Endometrium (tissue), 2 donors: ENCODE measurements at regions not wholly inside any gene's neighbourhood (a gene's known extent, or its start where the extent isn't known, plus 50 kb on each side); places are given as distances from the start of the nearest gene placed in this dataset.

Source experiments
- FAIRE-seq: peaks from 2 replicates; lab custom pipeline; 2012; peaks lifted over from hg19 to GRCh38; lab: Jason Lieb, UNC
- donor health status: control.
- donor health status: control.

DNA sequence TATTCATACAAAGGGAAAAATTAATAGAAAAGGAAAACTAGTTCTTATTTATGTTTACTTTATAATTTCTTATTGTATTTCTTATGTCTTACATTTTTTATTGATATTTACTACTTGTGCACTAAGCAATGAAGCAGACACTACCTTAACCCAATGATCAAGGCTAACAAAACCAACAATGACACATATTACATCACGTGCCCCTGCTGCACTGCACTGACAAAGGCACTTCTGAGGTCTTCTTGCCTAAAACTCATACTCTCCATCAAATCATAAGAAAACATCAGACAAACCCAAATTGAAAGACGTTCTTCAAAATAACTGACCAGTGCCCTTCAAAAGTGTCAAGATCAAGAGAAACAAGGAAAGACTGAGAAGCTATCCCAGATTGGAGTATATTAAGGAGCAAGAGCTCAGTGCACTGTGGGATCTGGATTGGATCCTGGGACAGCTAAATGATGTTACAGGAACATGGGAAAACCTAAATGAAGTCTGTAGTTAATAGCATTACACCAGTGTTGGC is 230.9 kb downstream of the AUH start:
- no peak for FAIRE-seq

- no peak for FAIRE-seq
Observed at GRCh38 chr9:91131433-91131839, 230.3 kb downstream of the AUH start.

DNA sequence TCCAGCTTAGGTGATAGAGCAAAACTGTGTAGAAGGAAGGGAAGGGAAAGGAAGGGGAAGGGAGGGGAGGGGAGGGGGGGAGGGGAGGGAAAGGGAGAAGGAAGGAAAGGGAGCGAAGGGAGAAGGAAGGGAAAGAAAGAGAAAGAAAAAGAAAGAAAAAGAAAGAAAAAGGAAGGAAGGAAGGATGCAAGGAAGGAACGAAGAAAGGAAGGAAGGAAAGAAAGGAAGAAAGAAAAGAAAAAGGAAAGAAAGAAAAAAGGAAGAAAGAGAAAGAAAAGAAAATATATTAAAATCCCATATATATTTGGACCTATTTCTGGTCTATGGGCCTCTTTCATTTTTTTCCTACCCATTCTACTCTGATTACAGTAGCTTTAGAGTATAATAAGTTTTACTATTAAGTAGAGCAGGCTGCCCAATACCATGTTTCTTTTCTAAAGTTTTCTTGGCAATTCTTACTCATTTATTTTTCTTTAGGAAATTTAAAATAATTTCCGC is 229.1 kb downstream of the AUH start:
- no peak for FAIRE-seq

- no peak for FAIRE-seq
Observed at GRCh38 chr9:91134608-91135007, 227.1 kb downstream of the AUH start.

- no peak for FAIRE-seq
Observed at GRCh38 chr9:91137391-91137790, 224.3 kb downstream of the AUH start.

GRCh38 chr9:91138760-91139159 is 223.0 kb downstream of the AUH start:
- FAIRE-seq, result no peak

GRCh38 chr9:91141407-91141965 is 220.2 kb downstream of the AUH start:
- FAIRE-seq, result no peak

GRCh38 chr9:91143162-91143561 is 218.6 kb downstream of the AUH start:
- FAIRE-seq, result no peak

DNA sequence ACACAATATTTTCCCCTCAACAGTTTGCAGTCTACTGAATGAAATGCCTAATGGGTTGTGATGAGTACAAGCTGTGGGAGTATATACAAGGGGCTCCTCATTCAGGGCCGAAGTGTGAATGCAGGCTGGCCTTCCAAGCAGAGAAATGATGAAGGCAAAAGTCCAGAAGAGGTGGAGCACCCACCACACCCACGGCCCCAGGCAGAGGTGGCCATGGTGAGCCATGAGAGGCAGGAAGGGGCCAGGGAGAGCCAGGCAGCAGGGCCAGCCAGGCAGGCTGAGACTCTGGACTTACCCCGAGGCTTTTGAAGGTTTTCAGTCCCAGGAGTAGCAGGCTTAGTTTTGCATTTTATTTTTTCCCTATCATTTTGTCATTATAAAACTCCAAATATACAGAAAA is 218.1 kb downstream of the AUH start:
- FAIRE-seq, result no peak

GRCh38 chr9:91144769-91145168 is 216.9 kb downstream of the AUH start:
- FAIRE-seq, result no peak

DNA sequence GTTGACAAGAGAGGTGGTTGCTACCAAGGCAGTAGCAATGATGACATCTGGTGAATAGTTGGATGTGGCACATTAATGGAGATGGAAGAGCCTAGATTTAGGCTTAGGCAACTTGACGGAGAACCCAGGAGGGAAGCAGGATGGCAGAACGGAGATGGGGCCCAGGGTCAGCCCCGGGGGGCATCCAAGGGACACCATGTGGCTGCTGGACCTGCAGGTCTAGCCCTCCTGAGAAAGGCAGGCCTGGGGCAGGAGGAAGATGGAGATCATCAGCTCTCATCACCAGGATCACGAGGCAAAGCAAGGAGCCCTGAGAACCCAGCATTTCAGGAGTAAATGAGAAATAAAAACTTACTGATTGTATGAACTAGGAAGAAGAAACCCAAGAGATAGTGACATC is 216.2 kb downstream of the AUH start:
- no peak for FAIRE-seq

- no peak for FAIRE-seq
Observed at GRCh38 chr9:91146391-91147019, 215.2 kb downstream of the AUH start.

GRCh38 chr9:91147079-91147708 is 214.5 kb downstream of the AUH start:
- no peak for FAIRE-seq

DNA sequence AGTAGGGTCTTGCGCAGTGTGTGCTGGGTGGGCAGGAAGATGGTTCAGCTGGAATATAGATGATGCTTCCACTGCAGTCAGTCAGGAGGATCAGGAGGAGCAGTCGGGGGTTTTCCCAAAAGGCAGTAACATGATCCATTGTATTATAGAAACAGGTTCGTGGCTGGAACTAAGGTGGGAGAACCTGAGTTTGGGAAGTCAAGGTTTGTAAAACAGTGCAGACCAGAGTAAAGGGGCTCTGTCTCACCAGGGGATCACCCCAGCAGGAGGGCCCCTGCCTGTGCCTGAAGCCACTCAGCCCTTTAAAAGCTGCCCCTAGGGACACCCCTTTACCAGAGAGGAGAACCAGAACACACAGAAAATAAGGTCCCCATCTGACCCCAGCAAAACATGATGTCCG is 213.4 kb downstream of the AUH start:
- FAIRE-seq, result no peak

GRCh38 chr9:91150273-91150997 is 211.3 kb downstream of the AUH start:
- FAIRE-seq, result no peak

DNA sequence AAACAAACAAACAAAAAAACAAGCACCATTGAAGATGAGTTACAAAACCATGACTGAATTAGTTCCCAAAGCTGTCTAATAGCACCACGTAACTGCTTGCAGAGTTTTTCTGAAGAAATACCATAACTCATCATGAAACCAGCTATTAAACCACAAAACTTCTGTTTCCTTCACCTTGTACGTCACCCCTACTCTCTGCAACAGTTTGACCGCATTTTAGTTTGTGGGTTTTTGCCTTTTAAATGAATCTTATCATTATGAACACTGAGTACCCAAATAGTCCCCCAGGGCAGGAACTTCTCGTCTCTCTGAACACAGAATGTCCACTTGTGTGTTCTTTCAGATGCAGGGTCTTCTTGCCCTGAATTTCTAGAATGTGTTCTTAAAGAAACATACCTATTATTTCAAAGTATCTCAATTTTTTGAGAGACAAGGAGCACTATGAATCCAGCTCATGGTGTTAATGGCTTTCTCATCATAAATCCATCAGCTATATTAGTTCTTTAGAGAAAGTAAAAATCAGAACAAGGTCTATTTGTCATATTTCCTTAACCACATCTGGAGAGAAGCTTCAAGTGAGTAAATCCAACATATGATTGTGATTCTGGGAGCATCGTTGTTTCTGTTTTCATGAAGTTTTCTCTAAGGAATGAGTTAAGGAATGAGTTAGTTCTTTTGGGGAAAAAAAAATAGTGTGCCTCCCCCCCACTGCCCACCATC is 210.6 kb downstream of the AUH start:
- no peak for FAIRE-seq

DNA sequence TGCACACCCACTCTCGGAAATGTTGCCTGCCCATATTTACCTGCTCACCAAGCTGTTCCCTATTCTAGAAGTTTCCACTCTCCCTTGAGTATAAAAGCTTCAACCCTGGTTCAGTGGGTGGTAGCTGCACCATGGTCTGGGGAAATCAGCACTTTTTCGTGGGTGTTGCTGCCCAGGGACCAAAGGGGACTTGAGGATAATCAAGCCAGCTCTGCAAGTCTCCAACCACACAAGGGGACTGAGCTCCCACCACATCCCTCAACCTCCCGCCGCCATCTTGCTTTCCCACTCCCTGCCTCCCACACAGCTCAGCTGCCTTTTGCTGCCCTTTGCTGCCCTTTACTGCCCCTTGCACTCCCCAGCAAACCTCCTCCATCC is 210.0 kb downstream of the AUH start:
- no peak for FAIRE-seq

DNA sequence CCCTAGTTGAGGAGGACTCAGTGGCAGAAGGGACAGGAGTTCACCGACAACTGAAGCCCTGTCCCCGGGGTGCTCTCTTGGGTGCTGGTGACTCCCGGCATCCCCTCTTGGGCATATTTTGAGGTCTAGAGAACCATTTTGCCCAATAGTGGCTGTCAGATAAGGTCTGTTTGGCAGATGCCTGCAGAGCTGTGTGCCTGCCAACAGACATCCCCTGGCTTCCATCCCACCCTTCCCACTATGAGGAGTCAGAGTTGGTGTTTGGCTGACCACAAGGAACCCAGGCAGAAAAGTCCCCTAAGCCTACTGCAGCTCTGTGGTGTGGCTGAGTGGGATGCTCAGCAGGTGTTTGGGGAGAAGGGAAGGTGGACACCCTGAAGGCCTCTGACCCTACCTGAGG is 207.0 kb downstream of the AUH start:
- FAIRE-seq, result no peak

DNA sequence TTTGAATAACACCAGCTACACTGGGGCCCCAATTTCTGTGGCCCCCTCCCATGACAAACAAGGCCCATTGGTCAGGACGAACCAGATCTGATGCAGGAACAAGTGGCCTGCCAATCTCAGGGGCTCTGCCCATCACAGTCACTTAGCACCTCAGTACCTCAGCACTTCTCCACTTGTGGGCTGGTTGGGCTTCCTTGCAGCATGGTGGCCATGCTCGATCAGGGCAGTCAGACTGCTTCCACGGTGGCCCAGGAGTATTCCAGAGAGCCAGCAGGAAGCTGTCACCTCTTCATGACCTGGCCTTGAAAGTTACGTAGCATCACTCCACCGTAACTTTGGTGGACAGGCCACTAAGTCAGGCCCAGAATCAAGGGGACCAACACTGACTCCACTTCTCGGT is 206.5 kb downstream of the AUH start:
- no peak for FAIRE-seq

GRCh38 chr9:91155746-91156376 is 205.9 kb downstream of the AUH start:
- FAIRE-seq, result no peak

DNA sequence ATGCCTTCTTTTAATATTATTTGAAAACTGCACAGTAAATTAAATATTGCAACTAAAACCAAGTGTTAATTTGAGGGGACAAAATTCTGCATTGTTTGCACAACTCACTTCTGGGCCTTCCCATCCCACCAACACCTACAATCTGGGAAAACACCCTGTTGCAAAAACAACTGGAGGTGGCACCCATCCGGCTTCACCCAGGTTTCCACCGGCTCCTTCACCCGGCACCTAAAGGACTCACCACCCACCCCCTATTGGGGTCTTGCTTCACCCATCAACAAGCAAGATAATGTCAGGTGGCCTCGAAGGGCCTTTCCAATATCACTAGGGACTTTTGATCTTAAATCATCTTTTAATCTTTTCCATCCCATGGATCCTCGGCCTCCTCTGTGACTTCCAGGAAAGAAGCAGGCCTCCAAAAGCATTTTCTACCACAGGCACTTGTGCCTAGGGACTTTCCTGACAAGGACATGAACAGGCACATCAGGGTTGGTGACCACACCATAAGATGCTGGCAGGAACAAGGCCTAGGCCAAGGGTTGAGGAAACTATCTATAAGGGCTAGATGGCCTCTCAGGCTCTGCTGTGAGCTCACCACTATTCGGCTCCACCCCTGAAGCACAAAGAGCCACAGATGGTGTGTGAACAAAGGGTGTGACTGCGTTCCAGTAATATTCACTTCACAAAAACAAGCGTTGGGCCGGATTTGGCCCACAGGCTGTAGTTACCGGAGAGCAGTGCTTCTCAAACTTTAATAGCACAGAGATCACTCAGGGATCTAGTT is 205.1 kb downstream of the AUH start:
- FAIRE-seq, result no peak
